ENCODE measurements at regions not wholly inside any gene's neighbourhood (a gene's known extent, or its start where the extent isn't known, plus 50 kb on each side); places are given as distances from the start of the nearest gene placed in this dataset.

- no peaks in the 10 kb centered on the region for H3K79me2 ChIP-seq (ENCODE audit: insufficient read depth, low read length)
- no peaks in the 10 kb centered on the region for H3K9me3 ChIP-seq (ENCODE audit: insufficient read depth, low read length)
- no peaks in the 10 kb centered on the region for H4K20me1 ChIP-seq (ENCODE audit: low read depth, low read length)
- H3K9me2 ChIP-seq (replicated peaks; ENCODE audit: insufficient read depth, low read length) = no peaks in the 10 kb centered on the region
- no peak overlapping the region for H3K4me3 ChIP-seq (ENCODE audit: insufficient read depth, low read length, poor library complexity, severe bottlenecking)
- H3K36me3 ChIP-seq (ENCODE audit: low read length) = no peaks in the 10 kb centered on the region
- no peak overlapping the region for H2AFZ ChIP-seq (ENCODE audit: low read depth, low read length, severe bottlenecking)
- no peaks in the 10 kb centered on the region for H3F3A ChIP-seq (ENCODE audit: insufficient read depth)
- no peak for TF ChIP-seq EZH2phosphoT487 (conservative IDR thresholded peaks at IDR 0.05; ENCODE audit: low read length)
- no peak for TF ChIP-seq CTCF (IDR thresholded peaks at IDR 0.05; ENCODE audit: insufficient read depth, low read length, poor library complexity, severe bottlenecking)
- no peak overlapping the region for H3K27ac ChIP-seq (ENCODE audit: low read depth, low read length)
- H3K9ac ChIP-seq (ENCODE audit: low read length) = no peak overlapping the region
- H3K27me3 ChIP-seq (ENCODE audit: low read length) = no peaks in the 10 kb centered on the region
- no peak overlapping the region for H3K4me2 ChIP-seq (ENCODE audit: low read depth, low read length, poor library complexity, severe bottlenecking)
Measured at GRCh38 chr2:16036951-16037350, 96.6 kb downstream of the MYCN start.

GRCh38 chr2:16035747-16036745, 95.7 kb downstream of the MYCN start:
- Histone ChIP-seq H3K4me2 (ENCODE audit: low read depth, low read length, poor library complexity, severe bottlenecking) (no peak overlapping the region), H3K79me2 (ENCODE audit: insufficient read depth, low read length) (no peaks in the 10 kb centered on the region), H3K9me2 (replicated peaks; ENCODE audit: insufficient read depth, low read length) (no peaks in the 10 kb centered on the region), H3K36me3 (ENCODE audit: low read length) (no peaks in the 10 kb centered on the region), H3K9ac (ENCODE audit: low read length) (no peak overlapping the region), H2AFZ (ENCODE audit: low read depth, low read length, severe bottlenecking) (no peak overlapping the region), H3F3A (ENCODE audit: insufficient read depth) (no peaks in the 10 kb centered on the region), H3K27ac (ENCODE audit: low read depth, low read length) (no peak overlapping the region), H4K20me1 (ENCODE audit: low read depth, low read length) (no peaks in the 10 kb centered on the region), H3K9me3 (ENCODE audit: insufficient read depth, low read length) (no peaks in the 10 kb centered on the region), H3K27me3 (ENCODE audit: low read length) (no peaks in the 10 kb centered on the region), H3K4me3 (ENCODE audit: insufficient read depth, low read length, poor library complexity, severe bottlenecking) (no peak overlapping the region)
- TF ChIP-seq EZH2phosphoT487 (conservative IDR thresholded peaks at IDR 0.05; ENCODE audit: low read length) (no peak), CTCF (IDR thresholded peaks at IDR 0.05; ENCODE audit: insufficient read depth, low read length, poor library complexity, severe bottlenecking) (no peak)

GRCh38 chr2:16034975-16035746, 94.8 kb downstream of the MYCN start:
- TF ChIP-seq EZH2phosphoT487 (conservative IDR thresholded peaks at IDR 0.05; ENCODE audit: low read length) = no peak
- no peak for TF ChIP-seq CTCF (IDR thresholded peaks at IDR 0.05; ENCODE audit: insufficient read depth, low read length, poor library complexity, severe bottlenecking)
- H3K9me2 ChIP-seq (replicated peaks; ENCODE audit: insufficient read depth, low read length) = no peaks in the 10 kb centered on the region
- no peaks in the 10 kb centered on the region for H3F3A ChIP-seq (ENCODE audit: insufficient read depth)
- no peaks in the 10 kb centered on the region for H3K36me3 ChIP-seq (ENCODE audit: low read length)
- H4K20me1 ChIP-seq (ENCODE audit: low read depth, low read length) = no peaks in the 10 kb centered on the region
- no peak overlapping the region for H3K27ac ChIP-seq (ENCODE audit: low read depth, low read length)
- no peak overlapping the region for H2AFZ ChIP-seq (ENCODE audit: low read depth, low read length, severe bottlenecking)
- no peak overlapping the region for H3K4me2 ChIP-seq (ENCODE audit: low read depth, low read length, poor library complexity, severe bottlenecking)
- no peaks in the 10 kb centered on the region for H3K79me2 ChIP-seq (ENCODE audit: insufficient read depth, low read length)
- H3K4me3 ChIP-seq (ENCODE audit: insufficient read depth, low read length, poor library complexity, severe bottlenecking) = no peak overlapping the region
- no peaks in the 10 kb centered on the region for H3K27me3 ChIP-seq (ENCODE audit: low read length)
- H3K9me3 ChIP-seq (ENCODE audit: insufficient read depth, low read length) = no peaks in the 10 kb centered on the region
- no peak overlapping the region for H3K9ac ChIP-seq (ENCODE audit: low read length)
